GM23338 (cell line): ENCODE measurements at regions not wholly inside any gene's neighbourhood (a gene's known extent, or its start where the extent isn't known, plus 50 kb on each side); places are given as distances from the start of the nearest gene placed in this dataset.

Experiments
- CTCF ChIP-seq, 2 experiments: fragments of 200-600 bp in 1 of 2; sonication (generic) in 1 of 2; conservative IDR thresholded peaks; 2 replicates each; pipeline versions ENCODE4 v1.5.1 to v1.6.1; 2016 to 2017; ENCODE audit warnings: antibody characterized with exemption in 2 of 2, low read depth in 2 of 2, mild to moderate bottlenecking in 2 of 2, moderate library complexity in 1 of 2
- EZH2 ChIP-seq: fragments of 200-600 bp; sonication (generic); IDR thresholded peaks from one replicate; pipeline ENCODE4 v1.8.0; 2017; ENCODE audit warnings: antibody characterized with exemption, mild to moderate bottlenecking, low read depth; ENCODE audit not compliant: unreplicated experiment
- EZH2phosphoT487 ChIP-seq: fragments of 200-600 bp; sonication (generic); IDR thresholded peaks from one replicate; pipeline ENCODE4 v1.8.1; 2018; ENCODE audit warnings: antibody characterized with exemption; ENCODE audit not compliant: unreplicated experiment
- POLR2AphosphoS5 ChIP-seq: IDR thresholded peaks from 2 replicates; pipeline ENCODE4 v1.6.1; 2016; ENCODE audit warnings: antibody characterized with exemption, low read depth
- REST ChIP-seq: IDR thresholded peaks from one replicate; pipeline ENCODE4 v1.6.1; 2018; ENCODE audit warnings: antibody characterized with exemption; ENCODE audit not compliant: unreplicated experiment
- TF ChIP-seq, protein P1 (sequence below): IDR thresholded peaks from 2 replicates; pipeline ENCODE4 v1.6.1; 2016; ENCODE audit warnings: antibody characterized with exemption

DNA sequence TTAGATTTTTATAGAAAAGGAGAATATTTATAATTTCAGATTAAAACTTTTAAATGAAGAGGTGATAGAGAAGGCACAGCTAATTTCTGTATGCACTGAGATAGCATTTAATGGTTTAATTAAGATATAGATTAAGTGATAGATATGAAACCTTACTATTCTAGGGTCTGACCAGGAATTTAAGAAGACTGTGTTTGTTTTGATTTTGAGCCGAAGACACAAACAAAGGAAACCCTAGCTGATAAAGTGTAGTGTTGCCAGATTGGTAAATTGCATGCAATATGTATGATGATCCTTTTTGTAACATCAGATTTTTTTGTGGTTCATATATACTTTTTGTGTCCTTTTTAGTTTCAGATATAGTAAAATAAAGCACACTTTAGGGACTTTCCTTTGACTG is 141.8 kb downstream of the ZPLD1 start:
- TF ChIP-seq CTCF (conservative IDR thresholded peaks at IDR 0.05; ENCODE audit: low read depth in 2 of 2) (no peak), EZH2 (no peak), REST (no peak), EZH2phosphoT487 (no peak), POLR2AphosphoS5 (no peak)
- TF ChIP-seq, protein P1, sequence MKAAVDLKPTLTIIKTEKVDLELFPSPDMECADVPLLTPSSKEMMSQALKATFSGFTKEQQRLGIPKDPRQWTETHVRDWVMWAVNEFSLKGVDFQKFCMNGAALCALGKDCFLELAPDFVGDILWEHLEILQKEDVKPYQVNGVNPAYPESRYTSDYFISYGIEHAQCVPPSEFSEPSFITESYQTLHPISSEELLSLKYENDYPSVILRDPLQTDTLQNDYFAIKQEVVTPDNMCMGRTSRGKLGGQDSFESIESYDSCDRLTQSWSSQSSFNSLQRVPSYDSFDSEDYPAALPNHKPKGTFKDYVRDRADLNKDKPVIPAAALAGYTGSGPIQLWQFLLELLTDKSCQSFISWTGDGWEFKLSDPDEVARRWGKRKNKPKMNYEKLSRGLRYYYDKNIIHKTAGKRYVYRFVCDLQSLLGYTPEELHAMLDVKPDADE, result no peak
